Gastrocnemius medialis (tissue), 4 donors: ENCODE measurements at regions not wholly inside any gene's neighbourhood (a gene's known extent, or its start where the extent isn't known, plus 50 kb on each side); places are given as distances from the start of the nearest gene placed in this dataset.

Experiments used
- CTCF ChIP-seq, 5 experiments: fragments of 450-650 bp in 3 of 5; fragments of 200-600 bp in 2 of 5; sonication (generic) in 2 of 5; IDR thresholded peaks in 4 of 5; conservative IDR thresholded peaks in 1 of 5; 1 replicate in 4 of 5; 2 replicates in 1 of 5; pipeline ENCODE4 v1.5.1; 2016 to 2019; ENCODE audit warnings: antibody characterized with exemption in 5 of 5, mild to moderate bottlenecking in 3 of 5, moderate library complexity in 3 of 5
- POLR2A ChIP-seq, 2 donors: fragments of 450-650 bp; IDR thresholded peaks; one replicate each; pipeline ENCODE4 v1.6.1; 2017; ENCODE audit warnings: antibody characterized with exemption in 2 of 2, mild to moderate bottlenecking in 2 of 2, moderate library complexity in 2 of 2

- TF ChIP-seq CTCF (IDR thresholded peaks at IDR 0.05 in 4 of 5, conservative IDR thresholded peaks at IDR 0.05 in 1 of 5), result no peak
- no peak for TF ChIP-seq POLR2A (IDR thresholded peaks at IDR 0.05)
These were observed 135.8 kb downstream of the COPS8 start for GRCh38 chr2:237221443-237221842.
